GM23338 (cell line): ENCODE measurements at regions not wholly inside any gene's neighbourhood (a gene's known extent, or its start where the extent isn't known, plus 50 kb on each side); places are given as distances from the start of the nearest gene placed in this dataset.

Source experiments
- ATAC-seq: fragments of 200-7000 bp; cut with Tn5 transposase; 3 replicates; pipeline ENCODE4 v1.9.1; 2020
- DNase-seq: peaks from one replicate; pipeline ENCODE4 v3.0.0-alpha.2; 2015; ENCODE audit warnings: low spot score
- H2AFZ ChIP-seq: fragments of 200-600 bp; sonication (generic); 2 replicates; pipeline ENCODE4 v1.8.0; 2016; ENCODE audit warnings: antibody characterized with exemption, mild to moderate bottlenecking, moderate library complexity
- H3F3A ChIP-seq: fragments of 200-600 bp; sonication (generic); replicated peaks from 2 replicates; pipeline ENCODE4 v1.8.0; 2017; ENCODE audit warnings: antibody characterized with exemption, mixed run types, low read depth
- H3K27ac ChIP-seq: fragments of 200-600 bp; sonication (generic); 2 replicates; pipeline ENCODE4 v1.6.1; 2016; ENCODE audit warnings: low read depth
- H3K27me3 ChIP-seq: fragments of 200-600 bp; sonication (generic); 2 replicates; pipeline ENCODE4 v1.8.0; 2016; ENCODE audit warnings: mild to moderate bottlenecking, mixed run types, moderate library complexity; ENCODE audit not compliant: insufficient read depth
- H3K36me3 ChIP-seq: fragments of 200-600 bp; sonication (generic); 2 replicates; pipeline ENCODE4 v1.8.0; 2016; ENCODE audit warnings: mild to moderate bottlenecking; ENCODE audit not compliant: insufficient read depth
- H3K4me1 ChIP-seq: fragments of 200-600 bp; sonication (generic); 2 replicates; pipeline ENCODE4 v1.8.0; 2016; ENCODE audit warnings: mild to moderate bottlenecking, moderate library complexity; ENCODE audit not compliant: insufficient read depth
- H3K4me2 ChIP-seq: fragments of 200-600 bp; sonication (generic); 2 replicates; pipeline ENCODE4 v1.7.1; 2017; ENCODE audit warnings: mixed run types
- H3K4me3 ChIP-seq: fragments of 200-600 bp; sonication (generic); 2 replicates; pipeline ENCODE4 v1.6.1; 2016; ENCODE audit warnings: mixed run types
- H3K79me2 ChIP-seq: fragments of 200-600 bp; sonication (generic); replicated peaks from 2 replicates; pipeline ENCODE4 v1.8.0; 2017; ENCODE audit warnings: mild to moderate bottlenecking; ENCODE audit not compliant: insufficient read depth
- H3K9me2 ChIP-seq: fragments of 200-600 bp; sonication (generic); 2 replicates; pipeline ENCODE4 v1.8.0; 2017; ENCODE audit not compliant: insufficient read depth
- H4K20me1 ChIP-seq: fragments of 200-600 bp; sonication (generic); replicated peaks from 2 replicates; pipeline ENCODE4 v1.8.0; 2017; ENCODE audit warnings: mild to moderate bottlenecking; ENCODE audit not compliant: insufficient read depth
- H3K27ac Mint-ChIP-seq: 2 replicates; pipeline ENCODE4 v1.8.0; 2020; ENCODE audit warnings: inconsistent platforms, mild to moderate bottlenecking, moderate library complexity, mixed read lengths
- H3K27me3 Mint-ChIP-seq: 3 replicates; pipeline ENCODE4 v1.8.0; 2022; ENCODE audit warnings: low read depth, mild to moderate bottlenecking, moderate library complexity, mixed read lengths, inconsistent platforms; ENCODE audit not compliant: insufficient read depth, poor library complexity
- H3K36me3 Mint-ChIP-seq: 3 replicates; pipeline ENCODE4 v1.8.0; 2021; ENCODE audit warnings: low read depth, mild to moderate bottlenecking, inconsistent platforms, moderate library complexity, mixed read lengths
- H3K4me1 Mint-ChIP-seq: 3 replicates; pipeline ENCODE4 v1.8.0; 2020; ENCODE audit warnings: mild to moderate bottlenecking, inconsistent platforms, mixed read lengths
- H3K4me3 Mint-ChIP-seq: 3 replicates; pipeline ENCODE4 v1.8.0; 2021; ENCODE audit warnings: moderate library complexity, mild to moderate bottlenecking, inconsistent platforms, mixed read lengths
- H3K9me3 Mint-ChIP-seq: 3 replicates; pipeline ENCODE4 v1.8.0; 2020; ENCODE audit warnings: moderate library complexity, mild to moderate bottlenecking, inconsistent platforms, mixed read lengths
- CREB1 ChIP-seq: fragments of 250-450 bp; sonication (Bioruptor Pico); IDR thresholded peaks from 2 replicates; pipeline ENCODE4 v1.5.0; 2020; ENCODE audit warnings: low read depth, mild to moderate bottlenecking, moderate library complexity
- CTCF ChIP-seq, 2 experiments: fragments of 200-600 bp in 1 of 2; sonication (generic) in 1 of 2; conservative IDR thresholded peaks; 2 replicates each; pipeline versions ENCODE4 v1.5.1 to v1.6.1; 2016 to 2017; ENCODE audit warnings: antibody characterized with exemption in 2 of 2, low read depth in 2 of 2, mild to moderate bottlenecking in 2 of 2, moderate library complexity in 1 of 2
- ETS1 ChIP-seq: IDR thresholded peaks from 2 replicates; pipeline ENCODE4 v1.6.1; 2016; ENCODE audit warnings: antibody characterized with exemption
- EZH2 ChIP-seq: fragments of 200-600 bp; sonication (generic); IDR thresholded peaks from one replicate; pipeline ENCODE4 v1.8.0; 2017; ENCODE audit warnings: antibody characterized with exemption, mild to moderate bottlenecking, low read depth; ENCODE audit not compliant: unreplicated experiment
- EZH2phosphoT487 ChIP-seq: fragments of 200-600 bp; sonication (generic); IDR thresholded peaks from one replicate; pipeline ENCODE4 v1.8.1; 2018; ENCODE audit warnings: antibody characterized with exemption; ENCODE audit not compliant: unreplicated experiment
- JUNB ChIP-seq: IDR thresholded peaks from one replicate; pipeline ENCODE4 v1.6.1; 2016; ENCODE audit warnings: antibody characterized with exemption; ENCODE audit not compliant: unreplicated experiment
- NANOG ChIP-seq: IDR thresholded peaks from 2 replicates; pipeline ENCODE4 v1.6.1; 2016; ENCODE audit warnings: antibody characterized with exemption, borderline replicate concordance
- REST ChIP-seq: IDR thresholded peaks from one replicate; pipeline ENCODE4 v1.6.1; 2018; ENCODE audit warnings: antibody characterized with exemption; ENCODE audit not compliant: unreplicated experiment
- STAT1 ChIP-seq: IDR thresholded peaks from one replicate; pipeline ENCODE4 v1.6.1; 2016; ENCODE audit warnings: antibody characterized with exemption; ENCODE audit not compliant: unreplicated experiment
- ZNF114 ChIP-seq: fragments of 250-450 bp; sonication (Bioruptor Pico); IDR thresholded peaks from 2 replicates; pipeline ENCODE4 v1.5.0; 2020; ENCODE audit warnings: mild to moderate bottlenecking, moderate library complexity

- no peak overlapping the region for H3K27ac Mint-ChIP-seq
- H3K9me2 ChIP-seq, result no peaks in the 10 kb centered on the region
- no peaks in the 10 kb centered on the region for H3K36me3 ChIP-seq
- peaks cover 46% of the 10 kb centered on the region for H3K27me3 Mint-ChIP-seq
- H3K9me3 Mint-ChIP-seq, result no peaks in the 10 kb centered on the region
- peak overlapping the region; percentile 78; the same call in 1 of the 3 replicates for H3K4me3 Mint-ChIP-seq
- TF ChIP-seq NANOG (no peak), REST (no peak), CREB1 (no peak), CTCF (conservative IDR thresholded peaks at IDR 0.05; ENCODE audit: low read depth in 2 of 2) (no peak), JUNB (no peak)
- H3K27ac ChIP-seq, result no peak overlapping the region
- H2AFZ ChIP-seq, result peak overlapping the region; percentile 90
- H3K36me3 Mint-ChIP-seq, result no peaks in the 10 kb centered on the region; the same call in 2 of the 3 replicates
- peaks cover 49% of the 10 kb centered on the region for H3K4me1 Mint-ChIP-seq
- DNase-seq (no peak), ATAC-seq (no peak)
- H3K79me2 ChIP-seq, result no peaks in the 10 kb centered on the region
- no peaks in the 10 kb centered on the region for H3F3A ChIP-seq
- H3K4me3 ChIP-seq, result peak overlapping the region; percentile 83
- H3K4me2 ChIP-seq, result peak overlapping the region; percentile 92
- H3K4me1 ChIP-seq, result peaks cover 16% of the 10 kb centered on the region
- peaks cover 18% of the 10 kb centered on the region for H3K27me3 ChIP-seq
- no peaks in the 10 kb centered on the region for H4K20me1 ChIP-seq
These were observed 263.1 kb upstream of the TNRC6C start for GRCh38 chr17:77695386-77695785.

- Histone ChIP-seq H3K36me3 (no peaks in the 10 kb centered on the region), H3K4me1 (peaks cover 16% of the 10 kb centered on the region), H4K20me1 (no peaks in the 10 kb centered on the region), H3K4me3 (peak overlapping the region; percentile 83), H3K27me3 (peaks cover 18% of the 10 kb centered on the region), H3F3A (no peaks in the 10 kb centered on the region), H2AFZ (peak overlapping the region; percentile 90), H3K79me2 (no peaks in the 10 kb centered on the region), H3K4me2 (peak overlapping the region; percentile 92), H3K27ac (no peak overlapping the region), H3K9me2 (no peaks in the 10 kb centered on the region)
- ATAC-seq (peak; percentile 34), DNase-seq (peak; percentile 65)
- Mint-ChIP-seq H3K27ac (no peak overlapping the region), H3K9me3 (no peaks in the 10 kb centered on the region), H3K4me3 (peak overlapping the region; percentile 78), H3K27me3 (peaks cover 46% of the 10 kb centered on the region), H3K36me3 (no peaks in the 10 kb centered on the region; the same call in 2 of the 3 replicates), H3K4me1 (peaks cover 54% of the 10 kb centered on the region)
- TF ChIP-seq STAT1 (no peak), EZH2phosphoT487 (no peak), REST (no peak), EZH2 (no peak), ETS1 (no peak), NANOG (no peak), ZNF114 (no peak)
These were observed 262.3 kb upstream of the TNRC6C start for GRCh38 chr17:77696151-77696720.
